ENCODE measurements at regions not wholly inside any gene's neighbourhood (a gene's known extent, or its start where the extent isn't known, plus 50 kb on each side); places are given as distances from the start of the nearest gene placed in this dataset.

GRCh38 chr20:39248862-39249485 is 286.8 kb downstream of the DHX35 start:
- TF ChIP-seq CTCF (conservative IDR thresholded peaks at IDR 0.05; ENCODE audit: low read depth, low read length) (no peak), EZH2 (IDR thresholded peaks at IDR 0.05; ENCODE audit: low read length, unreplicated experiment) (no peak)
